ENCODE measurements at regions not wholly inside any gene's neighbourhood (a gene's known extent, or its start where the extent isn't known, plus 50 kb on each side); places are given as distances from the start of the nearest gene placed in this dataset.
"Not testable (repeated sequence)": the region's sequence is repeated elsewhere in the genome, so short reads cannot be mapped to it uniquely, and the experiment has no call there.

- no peak for DNase-seq (ENCODE audit: low read depth)
Measured at GRCh38 chr15:45868109-45868691, 233.4 kb downstream of the SQOR start.

GRCh38 chr15:45869034-45869668 is 234.3 kb downstream of the SQOR start:
- DNase-seq (ENCODE audit: low read depth): no peak

- DNase-seq (ENCODE audit: low read depth): no peak
Measured at GRCh38 chr15:45871121-45871855, 236.5 kb downstream of the SQOR start.

- peak; percentile 54 for DNase-seq (ENCODE audit: low read depth)
Measured at GRCh38 chr15:45873781-45874180, 239.0 kb downstream of the SQOR start.

DNA sequence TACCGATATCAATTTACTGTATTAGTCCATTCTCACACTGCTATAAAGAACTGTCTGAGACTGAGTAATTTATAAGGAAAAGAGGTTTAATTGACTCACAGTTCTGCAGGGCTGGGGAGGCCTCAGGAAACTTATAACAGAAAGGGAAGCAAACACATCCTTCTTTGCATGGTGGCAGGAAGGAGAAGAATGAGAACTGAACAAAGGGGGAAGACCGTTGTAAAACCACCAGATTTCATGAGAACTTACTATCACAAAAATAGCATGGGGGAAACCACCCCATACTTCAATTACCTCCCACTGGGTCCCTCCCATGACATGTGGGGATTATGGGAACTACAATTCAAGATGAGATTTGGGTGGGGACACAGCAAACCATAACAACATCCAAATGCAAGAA is 239.7 kb downstream of the SQOR start:
- not testable (repeated sequence) for DNase-seq (ENCODE audit: low read depth)

DNA sequence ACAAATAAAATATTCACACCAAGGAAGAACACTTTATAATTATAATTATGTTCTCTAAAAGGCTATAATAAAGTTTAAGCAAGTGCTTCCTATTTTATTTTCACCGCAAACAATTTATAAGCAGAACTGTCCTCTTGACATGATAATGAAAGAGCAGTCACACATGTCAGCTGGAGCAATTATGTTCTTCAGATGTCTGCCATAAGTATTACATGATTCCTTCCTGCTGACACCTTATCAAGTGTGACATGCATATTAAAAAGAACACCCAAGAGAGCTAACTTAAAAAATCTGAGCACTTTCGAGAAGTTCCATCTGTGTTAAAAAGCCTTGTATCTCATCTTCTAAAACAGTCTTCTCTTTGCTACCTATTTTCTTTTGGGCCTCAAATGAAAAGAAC is 249.5 kb downstream of the SQOR start:
- DNase-seq (ENCODE audit: low read depth): no peak

- no peak for DNase-seq (ENCODE audit: low read depth)
Measured at GRCh38 chr15:45884755-45885445, 250.1 kb downstream of the SQOR start.

DNA sequence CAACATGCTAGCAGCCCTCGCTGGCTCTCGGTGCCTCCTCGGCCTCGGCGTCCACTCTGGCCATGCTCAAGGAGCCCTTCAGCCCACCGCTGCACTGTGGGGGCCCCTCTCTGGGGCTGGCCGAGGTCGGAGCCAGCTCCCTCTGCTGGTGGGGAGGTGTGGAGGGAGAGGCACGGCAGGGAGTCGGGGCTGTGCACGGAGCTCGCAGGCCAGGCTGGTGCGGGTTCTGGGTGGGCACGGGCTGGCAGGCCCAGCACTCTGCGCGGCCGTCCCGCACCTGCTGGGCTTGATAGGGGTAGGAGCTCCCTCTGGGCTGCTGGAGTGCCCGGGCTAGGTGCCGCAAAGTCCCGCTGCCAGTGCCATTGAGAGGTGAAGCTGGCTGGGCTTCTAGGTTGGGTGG is 251.0 kb downstream of the SQOR start:
- DNase-seq (ENCODE audit: low read depth): no peak

DNA sequence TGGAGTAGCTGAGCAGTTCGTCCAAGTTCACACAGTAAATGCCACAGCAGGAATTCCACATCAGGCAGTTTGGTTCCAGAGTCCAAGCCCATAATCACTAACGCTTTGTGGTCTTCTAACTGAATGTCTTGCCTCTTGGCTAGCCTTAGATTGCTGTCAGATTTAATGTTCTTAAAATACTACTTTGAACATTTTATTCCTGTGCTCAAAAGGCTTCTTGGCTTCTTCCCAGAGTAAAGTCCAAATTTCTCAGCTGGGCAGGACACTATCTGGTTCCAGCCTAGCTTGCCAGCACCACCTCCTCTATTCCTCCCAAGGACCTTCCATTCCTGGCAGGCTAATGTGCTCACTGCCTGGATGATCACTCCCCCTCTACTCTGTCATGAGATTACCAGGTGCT is 256.9 kb downstream of the SQOR start:
- DNase-seq (ENCODE audit: low read depth): peak; percentile 73

DNA sequence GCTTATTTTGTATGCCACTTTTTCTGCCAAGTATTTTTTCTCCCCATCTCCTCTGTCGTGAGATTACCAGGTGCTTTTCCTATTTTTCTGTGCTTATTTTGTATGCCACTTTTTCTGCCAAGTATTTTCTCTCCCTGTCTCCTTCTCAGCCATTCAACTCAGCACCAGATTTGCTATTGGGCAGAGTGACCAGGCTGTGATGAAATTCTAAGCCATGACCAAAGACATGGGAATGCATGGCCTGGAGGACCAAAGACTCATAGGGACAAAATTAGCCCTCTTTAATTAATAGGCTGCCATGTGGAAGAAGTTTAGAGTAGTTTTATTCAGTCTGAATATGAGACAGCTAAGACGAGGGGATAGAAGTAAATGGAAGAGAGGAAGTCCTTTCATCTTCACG is 257.4 kb downstream of the SQOR start:
- DNase-seq (ENCODE audit: low read depth): peak; percentile 69

GRCh38 chr15:45903283-45903682 is 268.5 kb downstream of the SQOR start:
- no peak for DNase-seq (ENCODE audit: low read depth)

DNA sequence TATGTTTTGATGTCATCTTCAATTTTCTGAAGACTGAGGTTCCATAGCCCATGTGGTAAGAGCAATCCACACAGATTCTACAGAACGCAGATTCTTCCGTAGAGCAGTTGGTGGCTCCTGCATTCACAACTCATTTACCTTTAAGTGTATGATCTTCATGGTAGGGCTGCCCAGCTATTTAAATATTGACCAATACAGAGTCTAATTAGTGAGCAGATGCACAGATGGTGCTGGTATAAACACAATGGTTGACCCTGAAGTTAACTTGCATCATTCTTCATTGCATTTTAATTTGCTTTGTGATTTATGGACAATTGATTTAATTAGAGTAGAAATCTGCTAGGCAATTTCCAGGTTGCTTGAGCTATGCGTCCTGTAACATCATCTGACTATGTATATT is 269.2 kb downstream of the SQOR start:
- no peak for DNase-seq (ENCODE audit: low read depth)

DNA sequence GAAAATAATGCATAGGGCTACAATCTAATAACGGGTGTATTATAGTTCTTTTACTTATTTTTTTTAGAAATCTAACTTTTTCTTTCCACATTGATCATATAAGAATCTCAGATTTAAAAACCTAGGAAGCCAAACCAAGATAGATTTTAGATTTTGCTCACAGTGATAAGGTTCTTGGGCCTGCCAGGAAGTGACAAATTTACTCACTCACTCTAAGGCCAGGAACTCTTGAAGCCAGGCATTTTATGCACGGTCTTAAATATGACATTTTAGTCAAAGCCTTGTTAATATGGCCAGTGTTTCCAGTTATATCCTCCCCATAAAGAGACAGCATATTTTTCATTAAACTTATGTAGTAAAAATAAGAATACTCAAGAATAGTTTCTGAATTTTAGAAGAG is 271.4 kb downstream of the SQOR start:
- DNase-seq (ENCODE audit: low read depth): no peak

- no peak for DNase-seq (ENCODE audit: low read depth)
Measured at GRCh38 chr15:45910671-45911070, 275.8 kb downstream of the SQOR start.

DNA sequence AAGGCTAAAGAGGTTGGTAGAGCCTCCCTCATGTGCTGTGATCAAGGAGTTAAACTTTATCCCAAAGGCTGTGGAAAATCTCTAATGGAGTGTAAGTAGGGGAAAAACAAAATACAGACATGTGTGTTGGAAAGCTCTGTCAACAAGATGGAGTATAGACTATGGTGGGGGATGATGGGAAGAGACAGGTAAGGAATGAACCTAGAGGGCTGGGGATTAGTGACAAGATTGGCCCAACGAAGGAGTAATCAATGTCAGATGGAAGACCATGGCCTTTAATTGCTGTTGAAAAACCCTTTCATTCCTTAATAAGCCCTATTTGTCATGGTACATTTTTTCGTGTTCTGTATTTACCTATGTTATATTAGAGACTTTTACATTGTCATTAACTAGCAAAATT is 278.6 kb downstream of the SQOR start:
- no peak for DNase-seq (ENCODE audit: low read depth)

DNA sequence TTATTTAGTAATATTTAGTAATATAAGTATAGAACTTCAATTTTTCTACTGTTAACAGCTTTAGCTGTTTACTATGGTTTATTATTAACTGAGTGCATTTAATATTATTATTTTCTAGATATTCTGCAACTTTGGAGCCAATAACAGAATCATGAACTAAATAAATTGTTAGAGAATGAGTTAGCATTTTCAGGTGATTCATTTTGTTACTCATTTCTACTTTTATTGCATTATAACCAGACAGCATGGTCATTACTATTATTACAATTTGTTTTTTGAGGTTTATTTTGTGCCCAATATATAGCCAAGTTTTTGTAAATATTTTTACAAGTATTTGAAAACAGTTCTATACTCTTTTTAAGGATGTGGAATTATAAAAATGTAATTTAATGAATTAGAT is 279.6 kb downstream of the SQOR start:
- DNase-seq (ENCODE audit: low read depth): no peak

DNA sequence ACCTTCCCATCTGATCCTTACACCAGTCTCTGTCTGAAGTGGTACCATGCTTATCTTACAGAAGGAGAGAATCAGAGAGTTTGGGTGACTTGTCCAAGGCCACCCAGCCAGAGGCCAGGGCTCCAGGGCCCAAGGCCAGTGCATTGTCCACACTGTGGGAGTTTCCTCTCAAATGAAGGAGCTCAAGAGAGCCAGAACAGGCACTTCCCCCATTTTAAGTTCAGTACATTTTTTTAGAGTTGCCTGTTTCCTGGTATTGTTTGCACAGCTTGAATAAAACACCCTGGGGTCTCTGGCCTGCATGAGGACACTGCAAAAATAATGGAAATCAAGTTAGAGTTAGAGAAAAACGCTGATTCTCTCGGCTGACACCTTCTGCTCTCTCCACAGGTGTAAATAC is 284.0 kb downstream of the SQOR start:
- DNase-seq (ENCODE audit: low read depth): no peak

- peak; percentile 72 for DNase-seq (ENCODE audit: low read depth)
Measured at GRCh38 chr15:45919806-45920205, 285.0 kb downstream of the SQOR start.

- no peak for DNase-seq (ENCODE audit: low read depth)
Measured at GRCh38 chr15:45921376-45921775, 286.5 kb downstream of the SQOR start.

DNA sequence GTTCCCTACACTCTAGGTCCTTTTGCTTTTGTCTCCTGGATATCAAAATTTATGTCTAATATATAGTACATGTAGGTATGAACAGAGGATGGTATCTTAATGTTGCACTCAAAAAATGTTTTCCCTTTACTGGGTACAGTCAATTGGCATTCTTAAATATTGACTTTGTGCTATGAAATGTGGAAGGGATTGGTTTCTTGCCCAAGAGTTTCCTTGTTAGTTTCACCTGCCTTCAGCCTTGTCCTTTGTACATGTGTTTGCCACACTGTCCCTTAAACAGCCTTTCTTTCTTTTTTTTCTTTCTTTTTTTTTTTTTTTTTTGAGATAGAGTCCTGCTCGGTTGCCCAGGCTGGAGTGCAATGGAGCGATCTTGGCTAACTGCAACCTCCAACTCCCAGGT is 287.1 kb downstream of the SQOR start:
- no peak for DNase-seq (ENCODE audit: low read depth)

GRCh38 chr15:45941367-45941766 is 306.5 kb downstream of the SQOR start:
- DNase-seq (ENCODE audit: low read depth): no peak

- no peak for DNase-seq (ENCODE audit: low read depth)
Measured at GRCh38 chr15:45943240-45943639, 308.4 kb downstream of the SQOR start.

DNA sequence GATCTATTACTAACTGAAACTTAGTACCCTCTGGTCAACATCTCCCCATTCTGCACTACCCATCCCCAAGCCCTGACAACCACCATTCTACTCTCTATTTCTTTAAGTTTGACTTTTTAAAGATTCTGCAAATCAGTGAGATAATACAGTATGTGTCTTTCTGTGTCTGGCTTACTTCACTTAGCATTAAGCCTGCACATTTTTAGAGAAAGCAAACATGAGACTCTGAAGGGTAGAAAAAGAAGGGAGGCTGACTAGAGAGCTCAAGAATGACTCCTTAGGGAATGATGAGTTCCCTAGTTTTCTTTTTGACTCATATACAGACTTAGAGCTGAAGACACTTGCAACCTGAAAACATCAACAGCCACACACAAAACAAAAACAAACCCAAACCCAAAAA is 311.3 kb downstream of the SQOR start:
- DNase-seq (ENCODE audit: low read depth): peak; percentile 7
